CD4-positive, CD25-positive, alpha-beta regulatory T cell (primary cell): ENCODE measurements at regions not wholly inside any gene's neighbourhood (a gene's known extent, or its start where the extent isn't known, plus 50 kb on each side); places are given as distances from the start of the nearest gene placed in this dataset.

ENCODE experiments used
- ATAC-seq, 2 donors: fragments of 150-1000 bp; cut with Tn5 transposase; one replicate each; pipeline ENCODE4 v1.10.0; 2021; ENCODE audit warnings: low read depth in 2 of 2, moderate number of reproducible peaks in 2 of 2, moderate library complexity in 1 of 2
- DNase-seq, 3 donors: peaks; one replicate each; pipeline versions ENCODE4 v3.0.0 to v3.0.0-alpha.2; 2012 to 2022; ENCODE audit warnings: mixed read lengths in 1 of 3
- H3K27ac ChIP-seq: one replicate; pipeline ENCODE4 v1.7.0; 2013; ENCODE audit warnings: mild to moderate bottlenecking, low read length; ENCODE audit not compliant: insufficient read depth, poor library complexity, severe bottlenecking
- H3K27me3 ChIP-seq: one replicate; pipeline ENCODE4 v1.7.0; 2013; ENCODE audit warnings: low read length; ENCODE audit not compliant: control insufficient read depth, insufficient read depth
- H3K36me3 ChIP-seq: one replicate; pipeline ENCODE4 v1.7.0; 2013; ENCODE audit warnings: mild to moderate bottlenecking, low read length, moderate library complexity; ENCODE audit not compliant: control insufficient read depth, insufficient read depth
- H3K4me1 ChIP-seq: 2 replicates; pipeline ENCODE4 v1.7.0; 2013; ENCODE audit warnings: mild to moderate bottlenecking, low read length; ENCODE audit not compliant: insufficient read depth, control insufficient read depth, poor library complexity, severe bottlenecking
- H3K4me3 ChIP-seq: one replicate; pipeline ENCODE4 v1.7.0; 2013; ENCODE audit warnings: low read depth, mild to moderate bottlenecking, low read length, moderate library complexity
- H3K9me3 ChIP-seq, 2 experiments: 1 replicate in 1 of 2; 2 replicates in 1 of 2; pipeline ENCODE4 v1.7.0; 2013; ENCODE audit warnings: low read length in 2 of 2, mild to moderate bottlenecking in 1 of 2, moderate library complexity in 1 of 2; ENCODE audit not compliant: control insufficient read depth in 2 of 2
- H3K27ac Mint-ChIP-seq, 3 donors: one replicate each; pipeline ENCODE4 v1.8.0; 2020 to 2022; ENCODE audit warnings: mild to moderate bottlenecking in 3 of 3, mixed read lengths in 3 of 3, moderate library complexity in 2 of 3
- H3K27me3 Mint-ChIP-seq: one replicate; pipeline ENCODE4 v1.8.0; 2022; ENCODE audit warnings: mild to moderate bottlenecking, mixed read lengths
- H3K36me3 Mint-ChIP-seq: one replicate; pipeline ENCODE4 v1.8.0; 2020; ENCODE audit warnings: mixed read lengths
- H3K4me1 Mint-ChIP-seq, 4 donors: one replicate each; pipeline ENCODE4 v1.8.0; 2020 to 2022; ENCODE audit warnings: mixed read lengths in 4 of 4, mild to moderate bottlenecking in 1 of 4
- H3K4me3 Mint-ChIP-seq, 4 donors: one replicate each; pipeline ENCODE4 v1.8.0; 2020 to 2022; ENCODE audit warnings: mild to moderate bottlenecking in 4 of 4, mixed read lengths in 4 of 4, moderate library complexity in 3 of 4
- H3K9me3 Mint-ChIP-seq, 7 donors: one replicate each; pipeline ENCODE4 v1.8.0; 2020 to 2022; ENCODE audit warnings: mixed read lengths in 7 of 7, mild to moderate bottlenecking in 3 of 7, moderate library complexity in 2 of 7

DNA sequence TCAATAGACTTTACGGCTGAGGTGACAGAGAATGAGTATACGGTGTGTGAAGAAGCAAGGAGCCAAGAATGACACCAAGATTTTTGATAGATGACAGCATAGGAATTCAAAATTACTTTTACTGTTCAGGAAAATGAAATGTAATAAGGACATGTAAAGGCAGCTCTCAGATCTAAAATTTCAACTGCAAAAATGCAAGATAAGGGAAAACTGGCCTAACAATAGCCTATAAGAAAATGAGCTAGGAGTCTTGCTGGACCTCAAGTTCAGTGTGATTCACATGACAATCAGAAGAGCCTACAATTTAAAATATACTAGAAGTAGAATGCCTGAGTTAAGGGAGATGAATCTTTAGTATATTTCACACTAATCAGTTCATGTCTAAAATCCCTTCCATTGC is 102.0 kb downstream of the RPS29 start:
- H3K27me3 Mint-ChIP-seq: peaks cover 15% of the 10 kb centered on the region
- ATAC-seq (no peak), DNase-seq (no peak)
- no peak overlapping the region for H3K27ac Mint-ChIP-seq
- Histone ChIP-seq H3K4me3 (no peak overlapping the region), H3K4me1 (no peaks in the 10 kb centered on the region), H3K9me3 (peaks cover 0 to 4% of the 10 kb centered on the region in 2 experiments), H3K36me3 (no peaks in the 10 kb centered on the region), H3K27ac (no peak overlapping the region), H3K27me3 (peaks cover 8% of the 10 kb centered on the region)
- H3K36me3 Mint-ChIP-seq: no peaks in the 10 kb centered on the region
- H3K4me3 Mint-ChIP-seq: no peak overlapping the region
- H3K9me3 Mint-ChIP-seq: peaks cover 0 to 5% (median 0%) of the 10 kb centered on the region in 7 donors
- H3K4me1 Mint-ChIP-seq: no peaks in the 10 kb centered on the region

DNA sequence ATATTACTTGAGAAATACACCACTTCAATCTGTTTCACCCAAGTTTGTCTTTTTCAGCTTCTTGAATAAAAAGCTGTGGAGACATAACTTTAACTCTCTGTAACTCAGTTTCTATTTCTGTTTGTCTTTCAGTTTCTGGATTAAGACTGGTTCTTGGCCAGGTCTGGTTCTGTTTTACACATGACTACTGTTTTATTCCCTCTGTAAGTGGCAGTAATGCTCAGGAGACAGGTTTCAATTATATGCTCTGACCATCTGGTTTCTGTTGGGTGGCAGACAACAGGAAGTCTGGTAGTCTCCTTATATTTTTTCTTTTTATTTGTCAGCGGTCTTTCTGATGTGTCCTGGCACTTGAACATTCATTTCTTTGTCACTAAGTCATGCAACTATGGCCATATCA is 102.9 kb downstream of the RPS29 start:
- peaks cover 8% of the 10 kb centered on the region for H3K27me3 ChIP-seq
- Mint-ChIP-seq H3K27me3 (peaks cover 13% of the 10 kb centered on the region), H3K36me3 (no peaks in the 10 kb centered on the region), H3K4me1 (no peaks in the 10 kb centered on the region), H3K27ac (no peak overlapping the region), H3K4me3 (no peak overlapping the region), H3K9me3 (peaks cover 0 to 5% (median 0%) of the 10 kb centered on the region in 7 donors)
- no peak overlapping the region for H3K4me3 ChIP-seq
- ATAC-seq (no peak), DNase-seq (no peak)
- no peak overlapping the region for H3K27ac ChIP-seq
- peaks cover 0 to 4% of the 10 kb centered on the region in 2 experiments for H3K9me3 ChIP-seq
- no peaks in the 10 kb centered on the region for H3K36me3 ChIP-seq
- H3K4me1 ChIP-seq: no peaks in the 10 kb centered on the region

DNA sequence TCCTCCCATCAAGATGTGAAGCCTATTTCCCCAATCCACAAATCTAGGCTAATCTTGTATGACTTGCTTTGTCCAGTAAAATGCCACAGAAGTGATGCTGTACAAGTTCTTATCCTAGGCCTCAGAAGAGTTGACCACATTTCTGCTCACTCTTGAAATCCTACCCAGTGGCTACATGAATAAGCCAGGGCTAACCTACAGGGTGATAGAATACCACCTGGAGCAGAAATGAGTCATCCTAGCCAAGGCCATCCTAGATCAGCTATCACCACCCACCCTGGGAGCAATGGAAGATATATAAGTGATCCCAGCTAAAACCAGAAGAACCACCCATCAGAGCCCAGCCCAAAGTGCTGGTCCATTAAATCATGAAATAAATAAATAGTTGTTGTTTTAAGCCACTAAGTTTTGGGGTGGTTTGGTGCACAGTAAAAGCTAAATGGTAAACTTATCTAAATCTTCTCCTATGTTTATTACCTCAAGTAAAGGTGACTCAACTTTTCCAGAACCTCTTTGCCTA is 105.1 kb downstream of the RPS29 start:
- Mint-ChIP-seq H3K27me3 (peaks cover 13% of the 10 kb centered on the region), H3K9me3 (peaks cover 0 to 5% (median 0%) of the 10 kb centered on the region in 7 donors), H3K4me3 (no peak overlapping the region), H3K4me1 (no peaks in the 10 kb centered on the region), H3K36me3 (no peaks in the 10 kb centered on the region), H3K27ac (no peak overlapping the region)
- Histone ChIP-seq H3K27me3 (peaks cover 8% of the 10 kb centered on the region), H3K27ac (no peak overlapping the region), H3K4me1 (no peaks in the 10 kb centered on the region), H3K36me3 (no peaks in the 10 kb centered on the region), H3K4me3 (no peak overlapping the region), H3K9me3 (peaks cover 0 to 4% of the 10 kb centered on the region in 2 experiments)
- no peak for DNase-seq
- no peak for ATAC-seq

DNA sequence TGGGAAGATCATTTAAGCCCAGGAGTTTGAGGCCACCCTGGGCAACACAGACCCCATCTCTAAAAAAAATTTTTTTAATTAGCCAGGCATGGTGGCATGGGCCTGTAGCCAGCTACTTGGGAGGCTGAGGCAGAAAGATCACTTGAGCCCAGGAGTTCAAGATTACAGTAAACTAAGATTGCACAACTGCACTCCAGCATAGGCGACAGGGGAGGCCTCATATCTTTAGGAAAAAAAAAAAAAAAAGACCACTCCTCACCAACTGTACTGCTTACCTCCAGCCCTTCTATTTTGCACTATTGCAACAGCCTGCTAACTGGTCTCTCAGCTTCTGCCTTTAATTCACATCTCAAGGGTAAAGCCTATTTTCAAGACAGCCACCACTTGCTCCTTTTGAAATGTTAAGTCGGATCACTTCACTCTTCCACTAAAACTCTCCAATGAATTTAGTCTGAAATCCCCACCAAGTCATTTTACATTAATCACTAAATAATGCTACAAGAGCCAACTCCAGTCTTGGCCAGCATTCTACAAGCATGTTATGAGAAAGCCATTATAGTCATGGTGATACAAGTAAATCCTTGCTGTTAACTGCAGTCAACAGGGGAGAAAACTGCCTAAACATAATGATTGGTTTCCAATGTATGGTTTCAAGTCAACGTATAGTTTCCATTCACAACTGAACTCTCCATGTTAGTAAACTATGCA is 106.0 kb downstream of the RPS29 start:
- Mint-ChIP-seq H3K4me3 (no peak overlapping the region), H3K9me3 (peaks cover 0 to 5% (median 0%) of the 10 kb centered on the region in 7 donors), H3K4me1 (no peaks in the 10 kb centered on the region), H3K36me3 (no peaks in the 10 kb centered on the region), H3K27ac (no peak overlapping the region), H3K27me3 (peaks cover 6% of the 10 kb centered on the region)
- Histone ChIP-seq H3K4me1 (no peaks in the 10 kb centered on the region), H3K4me3 (no peak overlapping the region), H3K9me3 (peaks cover 0 to 4% of the 10 kb centered on the region in 2 experiments), H3K27me3 (peaks cover 7% of the 10 kb centered on the region), H3K27ac (no peak overlapping the region), H3K36me3 (no peaks in the 10 kb centered on the region)
- ATAC-seq (no peak), DNase-seq (no peak)

DNA sequence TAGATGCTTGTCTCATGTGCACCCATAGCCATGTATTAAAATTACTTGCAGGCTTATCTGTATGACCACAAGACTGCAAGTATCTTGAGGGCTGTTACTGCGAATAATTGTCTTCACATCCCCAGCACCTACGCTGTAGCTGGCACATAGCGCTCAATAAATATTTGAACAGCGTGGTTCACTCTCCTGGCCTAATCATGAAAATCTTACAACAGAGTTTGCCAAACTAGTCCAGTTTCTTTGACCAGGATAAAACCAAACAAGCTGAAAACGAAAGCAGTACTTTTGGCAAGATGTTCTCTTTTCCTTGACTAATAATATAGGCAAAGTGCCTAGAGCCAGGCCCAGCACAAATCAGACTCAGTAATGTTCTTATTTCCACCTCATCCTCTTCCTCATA is 106.7 kb downstream of the RPS29 start:
- no peak overlapping the region for H3K27ac ChIP-seq
- peaks cover 5% of the 10 kb centered on the region for H3K27me3 ChIP-seq
- no peaks in the 10 kb centered on the region for H3K36me3 Mint-ChIP-seq
- H3K36me3 ChIP-seq: no peaks in the 10 kb centered on the region
- H3K4me3 ChIP-seq: no peak overlapping the region
- peaks cover 0 to 5% (median 0%) of the 10 kb centered on the region in 7 donors for H3K9me3 Mint-ChIP-seq
- peaks cover 0 to 4% of the 10 kb centered on the region in 2 experiments for H3K9me3 ChIP-seq
- ATAC-seq: no peak
- DNase-seq: no peak
- no peak overlapping the region for H3K4me3 Mint-ChIP-seq
- no peaks in the 10 kb centered on the region for H3K4me1 ChIP-seq
- no peak overlapping the region for H3K27ac Mint-ChIP-seq
- H3K4me1 Mint-ChIP-seq: no peaks in the 10 kb centered on the region
- H3K27me3 Mint-ChIP-seq: no peaks in the 10 kb centered on the region

DNA sequence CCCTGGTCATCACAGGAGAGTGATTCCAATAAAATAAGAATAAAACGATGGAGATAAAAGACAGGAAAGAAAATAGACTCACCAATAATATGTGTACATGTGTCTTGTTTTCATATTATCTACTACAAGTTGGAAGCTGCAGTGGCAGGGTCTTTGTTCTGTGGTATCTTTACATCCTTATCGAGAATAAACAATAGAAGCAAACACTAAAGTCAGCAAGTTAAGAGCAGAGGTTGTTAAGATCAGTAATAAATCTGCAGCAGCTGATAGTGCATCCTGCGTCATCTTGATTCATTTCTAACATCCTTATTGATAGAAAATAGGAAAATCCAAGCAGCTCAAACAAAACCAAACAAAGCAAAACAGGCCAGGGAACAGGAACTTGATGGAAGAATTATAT is 107.4 kb downstream of the RPS29 start:
- H3K4me1 ChIP-seq: no peaks in the 10 kb centered on the region
- peaks cover 2% of the 10 kb centered on the region for H3K27me3 ChIP-seq
- H3K4me3 ChIP-seq: no peak overlapping the region
- no peaks in the 10 kb centered on the region for H3K27me3 Mint-ChIP-seq
- H3K4me3 Mint-ChIP-seq: no peak overlapping the region
- no peaks in the 10 kb centered on the region for H3K36me3 Mint-ChIP-seq
- no peak overlapping the region for H3K27ac Mint-ChIP-seq
- ATAC-seq: no peak
- peaks cover 0 to 5% (median 0%) of the 10 kb centered on the region in 7 donors for H3K9me3 Mint-ChIP-seq
- H3K27ac ChIP-seq: no peak overlapping the region
- no peaks in the 10 kb centered on the region for H3K4me1 Mint-ChIP-seq
- no peaks in the 10 kb centered on the region for H3K36me3 ChIP-seq
- no peak for DNase-seq
- peaks cover 0 to 4% of the 10 kb centered on the region in 2 experiments for H3K9me3 ChIP-seq

DNA sequence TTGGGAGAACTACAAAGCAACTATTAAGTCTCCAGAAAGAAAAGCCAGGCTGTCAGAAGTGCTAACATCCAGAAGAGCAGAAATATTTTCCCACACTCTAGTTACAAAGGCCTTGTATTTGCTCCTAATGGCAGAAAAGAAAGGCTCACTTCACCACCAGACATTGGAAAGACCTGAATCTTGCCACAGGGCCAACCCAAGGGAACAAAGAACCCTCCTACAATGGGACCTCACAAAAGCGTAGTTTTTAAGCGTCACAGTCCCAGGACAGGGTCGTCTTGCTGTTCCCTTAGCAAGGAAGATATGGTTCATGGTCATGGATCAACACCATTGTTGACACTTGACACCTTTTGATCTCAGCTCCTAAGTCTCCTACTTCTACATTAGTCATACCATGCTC is 119.1 kb downstream of the RPS29 start:
- H3K9me3 ChIP-seq: no peaks in the 10 kb centered on the region
- H3K36me3 Mint-ChIP-seq: no peaks in the 10 kb centered on the region
- H3K4me3 Mint-ChIP-seq: no peak overlapping the region
- H3K27ac Mint-ChIP-seq: no peak overlapping the region
- no peak for ATAC-seq
- peaks cover 0 to 2% (median 0%) of the 10 kb centered on the region in 7 donors for H3K9me3 Mint-ChIP-seq
- H3K4me1 ChIP-seq: no peaks in the 10 kb centered on the region
- no peak overlapping the region for H3K4me3 ChIP-seq
- H3K27me3 ChIP-seq: peaks cover 5% of the 10 kb centered on the region
- peaks cover 7% of the 10 kb centered on the region for H3K27me3 Mint-ChIP-seq
- H3K4me1 Mint-ChIP-seq: no peaks in the 10 kb centered on the region
- H3K27ac ChIP-seq: no peak overlapping the region
- H3K36me3 ChIP-seq: no peaks in the 10 kb centered on the region
- no peak for DNase-seq

DNA sequence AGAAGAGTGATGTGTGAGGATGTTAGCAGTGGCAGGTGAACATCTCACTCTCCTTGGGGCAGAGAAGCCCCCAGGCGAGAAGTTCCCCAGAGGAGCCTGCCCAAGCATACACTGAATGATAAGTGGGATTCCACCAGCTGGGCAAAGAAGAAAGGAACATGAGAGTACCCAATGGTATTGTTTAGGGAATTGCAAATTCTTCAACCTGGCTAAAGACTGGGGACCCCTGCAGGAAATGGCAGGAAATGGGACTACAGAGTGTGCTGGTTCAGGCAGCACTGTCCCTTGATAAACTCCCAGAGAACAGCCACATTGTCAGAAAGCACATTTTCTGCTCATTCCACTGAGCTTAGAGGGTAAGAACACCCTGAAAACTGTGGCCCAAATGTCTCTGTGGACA is 121.3 kb downstream of the RPS29 start:
- H3K4me1 Mint-ChIP-seq: no peaks in the 10 kb centered on the region
- no peaks in the 10 kb centered on the region for H3K36me3 ChIP-seq
- no peak overlapping the region for H3K27ac ChIP-seq
- H3K9me3 Mint-ChIP-seq: peaks cover 0 to 2% (median 0%) of the 10 kb centered on the region in 7 donors
- H3K9me3 ChIP-seq: no peaks in the 10 kb centered on the region
- H3K27ac Mint-ChIP-seq: no peak overlapping the region
- ATAC-seq (no peak), DNase-seq (no peak)
- H3K36me3 Mint-ChIP-seq: no peaks in the 10 kb centered on the region
- no peak overlapping the region for H3K4me3 Mint-ChIP-seq
- H3K4me3 ChIP-seq: no peak overlapping the region
- H3K27me3 Mint-ChIP-seq: peaks cover 18% of the 10 kb centered on the region
- H3K27me3 ChIP-seq: peaks cover 8% of the 10 kb centered on the region
- H3K4me1 ChIP-seq: no peaks in the 10 kb centered on the region
